MM.1S (cell line): ENCODE measurements at regions not wholly inside any gene's neighbourhood (a gene's known extent, or its start where the extent isn't known, plus 50 kb on each side); places are given as distances from the start of the nearest gene placed in this dataset.

Experiments
- EZH2 ChIP-seq: fragments of 300-600 bp; sonication (generic); optimal IDR thresholded peaks from 2 replicates; pipeline ENCODE3; 2017; ENCODE audit warnings: low read depth, mild to moderate bottlenecking, antibody characterized with exemption, low read length, mixed read lengths
- EZH2phosphoT487 ChIP-seq: fragments of 300-600 bp; sonication (generic); IDR thresholded peaks from 2 replicates; pipeline ENCODE4 v1.6.1; 2018; ENCODE audit warnings: antibody characterized with exemption, low read length
- TF ChIP-seq, protein P1 (sequence below): fragments of 300-600 bp; sonication (generic); IDR thresholded peaks from 2 replicates; pipeline ENCODE4 v1.5.1; 2016; ENCODE audit warnings: antibody characterized with exemption, low read length, mixed read lengths

DNA sequence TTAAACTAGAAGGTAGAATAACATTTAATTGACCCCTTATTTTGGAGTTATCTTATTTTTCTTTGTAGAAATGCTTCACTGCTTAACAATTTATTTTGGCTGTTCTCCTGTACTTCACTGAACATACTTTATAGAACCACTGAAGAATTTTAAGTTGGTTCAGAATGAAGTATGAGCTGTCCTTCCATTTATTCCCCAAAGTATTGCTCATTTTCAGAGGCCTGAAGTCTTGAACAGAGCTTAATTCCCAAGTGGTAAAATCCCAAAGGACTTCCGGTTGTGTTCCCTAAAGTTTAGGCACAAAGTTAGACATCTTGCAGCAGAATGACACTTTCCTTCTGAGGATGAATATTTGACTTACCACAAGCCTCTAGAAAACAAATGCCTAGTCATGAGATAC is 233.3 kb downstream of the TINAG start:
- TF ChIP-seq, protein P1, sequence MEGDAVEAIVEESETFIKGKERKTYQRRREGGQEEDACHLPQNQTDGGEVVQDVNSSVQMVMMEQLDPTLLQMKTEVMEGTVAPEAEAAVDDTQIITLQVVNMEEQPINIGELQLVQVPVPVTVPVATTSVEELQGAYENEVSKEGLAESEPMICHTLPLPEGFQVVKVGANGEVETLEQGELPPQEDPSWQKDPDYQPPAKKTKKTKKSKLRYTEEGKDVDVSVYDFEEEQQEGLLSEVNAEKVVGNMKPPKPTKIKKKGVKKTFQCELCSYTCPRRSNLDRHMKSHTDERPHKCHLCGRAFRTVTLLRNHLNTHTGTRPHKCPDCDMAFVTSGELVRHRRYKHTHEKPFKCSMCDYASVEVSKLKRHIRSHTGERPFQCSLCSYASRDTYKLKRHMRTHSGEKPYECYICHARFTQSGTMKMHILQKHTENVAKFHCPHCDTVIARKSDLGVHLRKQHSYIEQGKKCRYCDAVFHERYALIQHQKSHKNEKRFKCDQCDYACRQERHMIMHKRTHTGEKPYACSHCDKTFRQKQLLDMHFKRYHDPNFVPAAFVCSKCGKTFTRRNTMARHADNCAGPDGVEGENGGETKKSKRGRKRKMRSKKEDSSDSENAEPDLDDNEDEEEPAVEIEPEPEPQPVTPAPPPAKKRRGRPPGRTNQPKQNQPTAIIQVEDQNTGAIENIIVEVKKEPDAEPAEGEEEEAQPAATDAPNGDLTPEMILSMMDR: no peak
- TF ChIP-seq EZH2: no peak
- TF ChIP-seq EZH2phosphoT487: no peak
